ENCODE measurements at regions not wholly inside any gene's neighbourhood (a gene's known extent, or its start where the extent isn't known, plus 50 kb on each side); places are given as distances from the start of the nearest gene placed in this dataset.

- in situ Hi-C loops (cut with MboI; ENCODE audit: low sequenced_read_pairs) = no loop called here
- WGBS, 2 experiments (ENCODE audit: extremely low coverage in 2 of 2, insufficient read length in 1 of 2) = no CpG with 5 or more reads among the region's 1 CpG
- Histone ChIP-seq H2AK9ac (replicated peaks; ENCODE audit: low read depth, low read length, poor library complexity) (no peak overlapping the region), H4K5ac (ENCODE audit: low read depth, low read length) (no peak overlapping the region), H3K9me3 (ENCODE audit: control insufficient read depth, insufficient read depth, low read length) (peaks cover 49% of the 10 kb centered on the region), H3K4ac (ENCODE audit: low read depth, low read length) (no peak overlapping the region), H2BK5ac (ENCODE audit: low read depth, low read length, poor library complexity, severe bottlenecking) (no peak overlapping the region), H4K91ac (ENCODE audit: insufficient read depth, low read depth, low read length) (no peak overlapping the region), H2AFZ (replicated peaks; ENCODE audit: low read length, poor library complexity) (no peak overlapping the region), H3K4me2 (ENCODE audit: low read depth, low read length) (no peak overlapping the region), H2AK5ac (ENCODE audit: low read depth, low read length) (no peak overlapping the region), H3K56ac (ENCODE audit: extremely low read depth, insufficient read depth, low read length) (no peak overlapping the region), H3K23ac (ENCODE audit: low read depth, low read length) (no peak overlapping the region), H3K4me3 (ENCODE audit: insufficient read depth, low read depth, low read length) (no peak overlapping the region), H3K79me1 (ENCODE audit: low read depth in 1 of 2, low read length in 2 of 2) (no peaks in the 10 kb centered on the region), H4K8ac (ENCODE audit: low read depth in 2 of 2, low read length in 2 of 2) (no peak overlapping the region), H3K27ac (ENCODE audit: insufficient read depth, low read length) (no peak overlapping the region), H3K18ac (ENCODE audit: low read depth, low read length) (no peak overlapping the region), H3K36me3 (ENCODE audit: control insufficient read depth, insufficient read depth, low read length) (no peaks in the 10 kb centered on the region), H3K27me3 (ENCODE audit: control insufficient read depth, insufficient read depth, low read length) (no peaks in the 10 kb centered on the region), H3K9me1 (ENCODE audit: insufficient read depth, low read length) (no peaks in the 10 kb centered on the region), H2BK120ac (ENCODE audit: low read depth, low read length) (no peak overlapping the region), H3K4me1 (ENCODE audit: control insufficient read depth, insufficient read depth, low read length) (no peaks in the 10 kb centered on the region), H3K14ac (replicated peaks; ENCODE audit: low read depth, low read length) (no peak overlapping the region), H4K20me1 (ENCODE audit: insufficient read depth, low read length) (no peaks in the 10 kb centered on the region), H2BK15ac (ENCODE audit: low read depth, low read length) (no peak overlapping the region), H3K9ac (ENCODE audit: low read depth, low read length) (no peak overlapping the region), H2BK20ac (ENCODE audit: low read depth, low read length) (no peak overlapping the region)
- DNase-seq (no peak), ATAC-seq (ENCODE audit: low read depth) (no peak)
- intact Hi-C loops (cut with micrococcal nuclease) = no loop called here
- dilution Hi-C loops (cut with HindIII; ENCODE audit: low sequenced_read_pairs, unreplicated experiment) = no loop called here
- BruUV-seq (replicated peaks) = no TSS peak
- no peak for TF ChIP-seq CHD1 (IDR thresholded peaks at IDR 0.05; ENCODE audit: low read depth, low read length)
- no peak for TF ChIP-seq RCOR1 (IDR thresholded peaks at IDR 0.05; ENCODE audit: insufficient replicate concordance, low read length)
- no peak for TF ChIP-seq SMC3 (IDR thresholded peaks at IDR 0.05; ENCODE audit: low read depth, low read length)
- TF ChIP-seq CEBPB (IDR thresholded peaks at IDR 0.05; ENCODE audit: low read depth, low read length) = no peak
- TF ChIP-seq FOS (IDR thresholded peaks at IDR 0.05; ENCODE audit: low read depth, low read length) = no peak
- TF ChIP-seq RFX5 (IDR thresholded peaks at IDR 0.05; ENCODE audit: low read depth, low read length) = no peak
- TF ChIP-seq MAZ (IDR thresholded peaks at IDR 0.05; ENCODE audit: borderline replicate concordance, low read depth, low read length) = no peak
- TF ChIP-seq BHLHE40 (IDR thresholded peaks at IDR 0.05; ENCODE audit: low read depth, low read length) = no peak
- TF ChIP-seq RAD21 (IDR thresholded peaks at IDR 0.05; ENCODE audit: low read length) = no peak
- no peak for TF ChIP-seq NFE2L2 (IDR thresholded peaks at IDR 0.05; ENCODE audit: low read depth, low read length)
- TF ChIP-seq ELK1 (IDR thresholded peaks at IDR 0.05; ENCODE audit: borderline replicate concordance, low read depth, low read length) = no peak
- POLR2A ChIA-PET (ENCODE audit: unreplicated experiment) = no interaction called here
- CTCF ChIA-PET = no interaction called here
Measured at GRCh38 chr11:133723056-133723455, 122.3 kb downstream of the SPATA19 start.
